Astrocyte (in vitro differentiated cells and primary cell): ENCODE measurements at regions not wholly inside any gene's neighbourhood (a gene's known extent, or its start where the extent isn't known, plus 50 kb on each side); places are given as distances from the start of the nearest gene placed in this dataset.
"Not testable (repeated sequence)": the region's sequence is repeated elsewhere in the genome, so short reads cannot be mapped to it uniquely, and the experiment has no call there.

ENCODE experiments used
- DNase-seq: peaks from one replicate; pipeline ENCODE4 v3.0.0-alpha.2; 2010; ENCODE audit warnings: low read depth
- FAIRE-seq: peaks from 2 replicates; lab custom pipeline; 2011; peaks lifted over from hg19 to GRCh38; lab: Jason Lieb, UNC
- H2AFZ ChIP-seq: 2 replicates; pipeline ENCODE4 v1.6.0; 2012; ENCODE audit warnings: low read depth, low read length, inconsistent platforms
- H3K27ac ChIP-seq: 2 replicates; pipeline ENCODE4 v1.5.1; 2011; ENCODE audit warnings: low read depth, low read length, inconsistent platforms
- H3K27me3 ChIP-seq: 2 replicates; pipeline ENCODE4 v1.6.0; 2011; ENCODE audit warnings: low read length, inconsistent platforms; ENCODE audit not compliant: insufficient read depth
- H3K36me3 ChIP-seq: 2 replicates; pipeline ENCODE4 v1.5.1; 2011; ENCODE audit warnings: low read length, inconsistent platforms; ENCODE audit not compliant: insufficient read depth
- H3K4me1 ChIP-seq: 2 replicates; pipeline ENCODE4 v1.5.1; 2011; ENCODE audit warnings: low read length, inconsistent platforms; ENCODE audit not compliant: insufficient read depth
- H3K4me2 ChIP-seq: 2 replicates; pipeline ENCODE4 v1.6.0; 2012; ENCODE audit warnings: low read length, inconsistent platforms
- H3K4me3 ChIP-seq: 2 replicates; pipeline ENCODE4 v1.5.1; 2011; ENCODE audit warnings: low read depth, mild to moderate bottlenecking, low read length, inconsistent platforms; ENCODE audit not compliant: insufficient read depth
- H3K79me2 ChIP-seq: 2 replicates; pipeline ENCODE4 v1.6.0; 2012; ENCODE audit warnings: mild to moderate bottlenecking, low read length, inconsistent platforms; ENCODE audit not compliant: insufficient read depth
- H3K9ac ChIP-seq: 2 replicates; pipeline ENCODE4 v1.6.0; 2012; ENCODE audit warnings: mild to moderate bottlenecking, low read length, inconsistent platforms
- H3K9me3 ChIP-seq: 2 replicates; pipeline ENCODE4 v1.5.1; 2012; ENCODE audit warnings: low read depth, mild to moderate bottlenecking, low read length, inconsistent platforms; ENCODE audit not compliant: insufficient read depth
- H4K20me1 ChIP-seq: 2 replicates; pipeline ENCODE4 v1.6.0; 2012; ENCODE audit warnings: low read length, inconsistent platforms; ENCODE audit not compliant: insufficient read depth
- H3K27ac Mint-ChIP-seq: one replicate; pipeline ENCODE4 v1.8.0; 2021; ENCODE audit warnings: mild to moderate bottlenecking, mixed read lengths; ENCODE audit not compliant: unreplicated experiment
- H3K27me3 Mint-ChIP-seq: one replicate; pipeline ENCODE4 v1.8.0; 2021; ENCODE audit warnings: low read depth, mixed read lengths; ENCODE audit not compliant: unreplicated experiment
- H3K36me3 Mint-ChIP-seq: one replicate; pipeline ENCODE4 v1.8.0; 2021; ENCODE audit warnings: low read depth, mixed read lengths; ENCODE audit not compliant: unreplicated experiment
- H3K4me1 Mint-ChIP-seq: one replicate; pipeline ENCODE4 v1.8.0; 2021; ENCODE audit warnings: low read depth, mixed read lengths; ENCODE audit not compliant: unreplicated experiment
- H3K4me3 Mint-ChIP-seq: one replicate; pipeline ENCODE4 v1.8.0; 2021; ENCODE audit warnings: mild to moderate bottlenecking, moderate library complexity, mixed read lengths; ENCODE audit not compliant: unreplicated experiment
- H3K9me3 Mint-ChIP-seq: one replicate; pipeline ENCODE4 v1.8.0; 2021; ENCODE audit warnings: mild to moderate bottlenecking, mixed read lengths; ENCODE audit not compliant: unreplicated experiment
- CTCF ChIP-seq: IDR thresholded peaks from 2 replicates; pipeline ENCODE4 v1.5.1; 2011; ENCODE audit warnings: low read depth, mild to moderate bottlenecking, inconsistent platforms, low read length, moderate library complexity; ENCODE audit not compliant: insufficient read depth
- EZH2 ChIP-seq: IDR thresholded peaks from 2 replicates; pipeline ENCODE4 v1.6.1; 2012; ENCODE audit warnings: mild to moderate bottlenecking, low read length, inconsistent platforms; ENCODE audit not compliant: insufficient read depth

- no peak overlapping the region for H3K4me3 ChIP-seq
- no peak overlapping the region for H3K4me2 ChIP-seq
- H4K20me1 ChIP-seq, result no peaks in the 10 kb centered on the region
- DNase-seq (no peak), FAIRE-seq (no peak)
- H3K27ac ChIP-seq, result no peak overlapping the region
- no peak overlapping the region for H2AFZ ChIP-seq
- Mint-ChIP-seq H3K36me3 (peaks cover 1% of the 10 kb centered on the region), H3K4me3 (no peak overlapping the region), H3K27ac (no peak overlapping the region), H3K9me3 (peaks cover 28% of the 10 kb centered on the region), H3K27me3 (peaks cover 5% of the 10 kb centered on the region), H3K4me1 (no peaks in the 10 kb centered on the region)
- no peaks in the 10 kb centered on the region for H3K36me3 ChIP-seq
- H3K9me3 ChIP-seq, result peaks cover 11% of the 10 kb centered on the region
- no peak overlapping the region for H3K9ac ChIP-seq
- no peaks in the 10 kb centered on the region for H3K79me2 ChIP-seq
- TF ChIP-seq CTCF (no peak), EZH2 (no peak)
- no peaks in the 10 kb centered on the region for H3K4me1 ChIP-seq
- H3K27me3 ChIP-seq, result no peaks in the 10 kb centered on the region
Observed at GRCh38 chr4:14000091-14000814, 372.7 kb upstream of the BOD1L1 start.

- H3K9ac ChIP-seq, H3K4me1 Mint-ChIP-seq, H3K4me1 ChIP-seq, H3K4me2 ChIP-seq, H3K4me3 ChIP-seq, H3K27ac ChIP-seq, H3K27me3 Mint-ChIP-seq, H3K79me2 ChIP-seq, H2AFZ ChIP-seq, DNase-seq, H4K20me1 ChIP-seq, FAIRE-seq, H3K36me3 Mint-ChIP-seq, H3K36me3 ChIP-seq, H3K27me3 ChIP-seq, H3K4me3 Mint-ChIP-seq, H3K27ac Mint-ChIP-seq: not testable (repeated sequence)
- H3K9me3 ChIP-seq, result peaks cover 11% of the 10 kb centered on the region
- peaks cover 26% of the 10 kb centered on the region for H3K9me3 Mint-ChIP-seq
Observed at GRCh38 chr4:14002331-14002730, 374.8 kb upstream of the BOD1L1 start.

- H3K4me1 ChIP-seq, result no peaks in the 10 kb centered on the region
- no peak overlapping the region for H3K4me3 Mint-ChIP-seq
- no peaks in the 10 kb centered on the region for H3K27me3 Mint-ChIP-seq
- no peaks in the 10 kb centered on the region for H3K4me1 Mint-ChIP-seq
- no peak overlapping the region for H3K4me3 ChIP-seq
- no peaks in the 10 kb centered on the region for H3K36me3 Mint-ChIP-seq
- H2AFZ ChIP-seq, result no peak overlapping the region
- no peak overlapping the region for H3K9ac ChIP-seq
- TF ChIP-seq EZH2, result no peak
- no peak for TF ChIP-seq CTCF
- no peaks in the 10 kb centered on the region for H3K27me3 ChIP-seq
- no peak overlapping the region for H3K27ac ChIP-seq
- H3K27ac Mint-ChIP-seq, result no peak overlapping the region
- H3K79me2 ChIP-seq, result no peaks in the 10 kb centered on the region
- no peaks in the 10 kb centered on the region for H4K20me1 ChIP-seq
- no peaks in the 10 kb centered on the region for H3K9me3 ChIP-seq
- no peak for FAIRE-seq
- peaks cover 4% of the 10 kb centered on the region for H3K9me3 Mint-ChIP-seq
- no peaks in the 10 kb centered on the region for H3K36me3 ChIP-seq
- no peak for DNase-seq
- H3K4me2 ChIP-seq, result no peak overlapping the region
Observed at GRCh38 chr4:14008494-14008893, 381.0 kb upstream of the BOD1L1 start.
